ENCODE measurements at regions not wholly inside any gene's neighbourhood (a gene's known extent, or its start where the extent isn't known, plus 50 kb on each side); places are given as distances from the start of the nearest gene placed in this dataset.

DNA sequence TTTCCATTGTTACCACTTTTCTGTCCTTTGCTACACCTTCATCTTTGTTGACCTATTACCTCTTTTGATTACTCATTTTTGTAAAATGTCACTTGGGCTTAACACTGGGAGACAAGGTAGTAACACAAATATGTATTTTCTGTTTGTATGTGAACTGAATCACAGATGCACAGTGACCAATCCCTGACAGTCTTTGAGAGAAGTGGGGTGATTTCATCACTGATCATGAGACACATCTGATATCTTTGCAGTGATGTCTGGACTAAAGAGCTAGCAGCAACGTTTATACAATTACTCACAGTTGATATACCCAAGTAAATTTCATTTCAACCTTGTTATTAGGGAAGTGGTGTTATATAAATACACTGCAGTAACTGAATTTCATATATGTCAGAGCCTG is 1397.4 kb upstream of the SPRY2 start:
- no peaks in the 10 kb centered on the region for H3K9me3 ChIP-seq (replicated peaks in 1 of 3)
- no peaks in the 10 kb centered on the region for H3K4me1 ChIP-seq (replicated peaks in 1 of 2)
- intact Hi-C loops (cut with DNase I): no loop called here
- no peak overlapping the region for H3K27ac ChIP-seq
- H3K36me3 ChIP-seq (replicated peaks in 1 of 2): no peaks in the 10 kb centered on the region
- DNase-seq: no peak
- 24 to 40% (median 28%) methylated on average over 1 of the region's 1 CpG for WGBS, 4 donors
- no peak for TF ChIP-seq POLR2A (IDR thresholded peaks at IDR 0.05)
- TF ChIP-seq, protein P1, sequence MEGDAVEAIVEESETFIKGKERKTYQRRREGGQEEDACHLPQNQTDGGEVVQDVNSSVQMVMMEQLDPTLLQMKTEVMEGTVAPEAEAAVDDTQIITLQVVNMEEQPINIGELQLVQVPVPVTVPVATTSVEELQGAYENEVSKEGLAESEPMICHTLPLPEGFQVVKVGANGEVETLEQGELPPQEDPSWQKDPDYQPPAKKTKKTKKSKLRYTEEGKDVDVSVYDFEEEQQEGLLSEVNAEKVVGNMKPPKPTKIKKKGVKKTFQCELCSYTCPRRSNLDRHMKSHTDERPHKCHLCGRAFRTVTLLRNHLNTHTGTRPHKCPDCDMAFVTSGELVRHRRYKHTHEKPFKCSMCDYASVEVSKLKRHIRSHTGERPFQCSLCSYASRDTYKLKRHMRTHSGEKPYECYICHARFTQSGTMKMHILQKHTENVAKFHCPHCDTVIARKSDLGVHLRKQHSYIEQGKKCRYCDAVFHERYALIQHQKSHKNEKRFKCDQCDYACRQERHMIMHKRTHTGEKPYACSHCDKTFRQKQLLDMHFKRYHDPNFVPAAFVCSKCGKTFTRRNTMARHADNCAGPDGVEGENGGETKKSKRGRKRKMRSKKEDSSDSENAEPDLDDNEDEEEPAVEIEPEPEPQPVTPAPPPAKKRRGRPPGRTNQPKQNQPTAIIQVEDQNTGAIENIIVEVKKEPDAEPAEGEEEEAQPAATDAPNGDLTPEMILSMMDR (IDR thresholded peaks at IDR 0.05): no peak
- no peaks in the 10 kb centered on the region for H3K27me3 ChIP-seq
- no peak overlapping the region for H3K4me3 ChIP-seq

DNA sequence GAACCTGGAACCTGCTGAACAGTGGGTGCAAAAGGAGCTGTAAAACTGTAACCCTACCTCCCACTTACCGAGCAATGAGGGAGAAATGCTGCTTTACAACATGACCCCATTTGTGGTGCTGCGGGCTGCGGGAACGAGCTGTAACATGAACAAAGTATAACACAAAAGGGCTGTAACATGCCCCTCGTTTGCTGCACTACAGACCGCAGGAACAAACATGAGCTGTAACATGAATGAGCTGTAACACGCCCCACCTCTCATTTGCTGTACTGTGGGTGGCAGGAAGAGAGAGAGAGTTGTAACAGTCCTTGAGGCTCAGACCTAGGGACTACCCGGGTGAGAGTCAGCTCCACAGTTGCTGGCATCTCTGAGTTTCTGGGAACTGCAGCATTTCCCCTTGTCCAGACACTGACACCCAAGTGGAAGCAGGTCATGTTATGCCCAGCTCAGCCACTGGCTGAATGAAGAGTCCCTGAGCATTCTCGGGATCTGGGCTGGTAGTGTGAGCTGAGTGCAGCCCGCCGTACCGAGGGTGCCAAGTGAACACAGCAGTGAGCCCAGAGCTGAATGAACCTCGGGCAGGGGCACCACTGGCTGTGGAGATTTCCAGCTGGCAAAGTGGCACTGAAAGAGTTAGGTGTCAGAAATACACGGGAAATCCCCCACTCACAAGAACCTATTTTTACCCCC is 1385.3 kb upstream of the SPRY2 start:
- Histone ChIP-seq H3K9me3 (replicated peaks in 1 of 3) (no peaks in the 10 kb centered on the region), H3K36me3 (replicated peaks in 1 of 2) (no peaks in the 10 kb centered on the region), H3K27me3 (no peaks in the 10 kb centered on the region), H3K4me3 (no peak overlapping the region), H3K4me1 (replicated peaks in 1 of 2) (no peaks in the 10 kb centered on the region), H3K27ac (no peak overlapping the region)
- no peak for DNase-seq
- WGBS, 4 donors: 76 to 90% (median 83%) methylated on average over 12 to 14 of the region's 14 CpGs
- TF ChIP-seq, protein P1 (IDR thresholded peaks at IDR 0.05): no peak
- intact Hi-C loops (cut with DNase I): no loop called here

DNA sequence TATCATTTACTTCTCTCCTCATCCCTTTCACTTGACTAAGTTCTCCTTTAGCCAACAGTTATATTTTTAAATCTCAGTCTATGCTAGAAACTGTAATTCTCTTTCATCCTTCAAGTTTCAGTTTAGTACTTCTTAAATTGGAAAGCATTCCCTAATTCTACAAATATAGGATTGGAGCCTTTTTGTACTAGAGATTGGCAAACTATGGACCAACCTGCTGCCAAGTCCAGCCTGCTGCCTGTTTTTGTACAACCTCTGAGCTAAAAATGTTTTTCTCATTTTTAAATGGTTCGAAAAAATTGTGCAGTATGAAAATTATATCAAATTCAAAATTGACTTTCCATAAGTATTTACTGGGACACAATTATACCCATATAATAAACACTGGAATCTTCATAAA is 1381.5 kb upstream of the SPRY2 start:
- Histone ChIP-seq H3K4me1 (replicated peaks in 1 of 2) (no peaks in the 10 kb centered on the region), H3K4me3 (no peak overlapping the region), H3K27me3 (no peaks in the 10 kb centered on the region), H3K9me3 (replicated peaks in 1 of 3) (no peaks in the 10 kb centered on the region), H3K36me3 (replicated peaks in 1 of 2) (no peaks in the 10 kb centered on the region), H3K27ac (no peak overlapping the region)
- TF ChIP-seq POLR2A (IDR thresholded peaks at IDR 0.05): no peak
- TF ChIP-seq, protein P1 (IDR thresholded peaks at IDR 0.05): no peak
- DNase-seq: no peak
- 65 to 77% (median 72%) methylated on average over 1 of the region's 1 CpG for WGBS, 4 donors
- intact Hi-C loops (cut with DNase I): no loop called here

DNA sequence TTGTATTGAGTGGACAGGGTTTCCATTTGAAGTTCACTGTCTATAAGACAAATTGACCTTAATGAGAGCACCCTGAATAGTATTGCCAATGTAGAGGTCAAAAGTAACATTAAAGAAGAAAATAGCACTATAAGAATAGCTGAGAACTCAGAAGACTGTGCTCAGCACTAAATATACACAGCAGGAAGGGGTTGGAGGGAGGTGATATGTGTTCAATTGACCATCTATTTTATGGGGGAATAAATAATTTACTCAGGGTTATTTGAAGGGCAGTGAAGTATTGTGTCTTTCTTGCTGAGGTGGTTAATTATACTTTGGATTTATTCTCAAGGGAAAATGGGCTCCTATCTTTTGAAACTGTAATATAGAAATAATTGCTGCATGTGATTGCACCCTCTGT is 1380.5 kb upstream of the SPRY2 start:
- Histone ChIP-seq H3K9me3 (replicated peaks in 1 of 3) (no peaks in the 10 kb centered on the region), H3K27me3 (no peaks in the 10 kb centered on the region), H3K27ac (no peak overlapping the region), H3K4me3 (no peak overlapping the region), H3K4me1 (replicated peaks in 1 of 2) (no peaks in the 10 kb centered on the region), H3K36me3 (replicated peaks in 1 of 2) (no peaks in the 10 kb centered on the region)
- intact Hi-C loops (cut with DNase I): no loop called here
- no peak for DNase-seq
- TF ChIP-seq, protein P1 (IDR thresholded peaks at IDR 0.05): no peak
- TF ChIP-seq POLR2A (IDR thresholded peaks at IDR 0.05): no peak
